Mesothelial cell of epicardium (in vitro differentiated cells): ENCODE measurements at regions not wholly inside any gene's neighbourhood (a gene's known extent, or its start where the extent isn't known, plus 50 kb on each side); places are given as distances from the start of the nearest gene placed in this dataset.

ENCODE experiments used
- DNase-seq, 2 experiments: peaks; one replicate each; pipeline ENCODE4 v3.0.0; 2021; ENCODE audit warnings: low spot score in 2 of 2; ENCODE audit not compliant: unreplicated experiment in 2 of 2
- H3K27ac Mint-ChIP-seq: 2 replicates; pipeline ENCODE4 v1.8.0; 2021; ENCODE audit warnings: mixed read lengths
- H3K27me3 Mint-ChIP-seq: 2 replicates; pipeline ENCODE4 v1.8.0; 2021; ENCODE audit warnings: low read depth, mixed read lengths
- H3K36me3 Mint-ChIP-seq: 2 replicates; pipeline ENCODE4 v1.8.0; 2021; ENCODE audit warnings: mixed read lengths
- H3K4me1 Mint-ChIP-seq: 2 replicates; pipeline ENCODE4 v1.8.0; 2021; ENCODE audit warnings: mixed read lengths
- H3K4me3 Mint-ChIP-seq: 2 replicates; pipeline ENCODE4 v1.8.0; 2021; ENCODE audit warnings: mild to moderate bottlenecking, moderate library complexity, mixed read lengths
- H3K9me3 Mint-ChIP-seq: 2 replicates; pipeline ENCODE4 v1.8.0; 2021; ENCODE audit warnings: mixed read lengths
- CTCF ChIP-seq: fragments of 200-600 bp; sonication (generic); IDR thresholded peaks from one replicate; pipeline ENCODE4 v1.5.0; 2021; ENCODE audit warnings: antibody characterized with exemption; ENCODE audit not compliant: unreplicated experiment

- peaks cover 14% of the 10 kb centered on the region for H3K27me3 Mint-ChIP-seq
- no peak for TF ChIP-seq CTCF
- H3K36me3 Mint-ChIP-seq: no peaks in the 10 kb centered on the region
- no peak for DNase-seq
- no peak overlapping the region for H3K27ac Mint-ChIP-seq
- no peak overlapping the region for H3K4me3 Mint-ChIP-seq
- H3K9me3 Mint-ChIP-seq: peaks cover 14% of the 10 kb centered on the region
- H3K4me1 Mint-ChIP-seq: peaks cover 7% of the 10 kb centered on the region
These were observed 248.4 kb upstream of the RTL1 start for GRCh38 chr14:101151927-101152305.

- Mint-ChIP-seq H3K4me3 (no peak overlapping the region), H3K4me1 (peaks cover 7% of the 10 kb centered on the region), H3K36me3 (no peaks in the 10 kb centered on the region), H3K9me3 (peaks cover 5% of the 10 kb centered on the region), H3K27ac (no peak overlapping the region), H3K27me3 (peaks cover 14% of the 10 kb centered on the region)
- TF ChIP-seq CTCF: no peak
- DNase-seq: no peak
These were observed 249.3 kb upstream of the RTL1 start for GRCh38 chr14:101152855-101153254.

- H3K4me3 Mint-ChIP-seq: no peak overlapping the region
- H3K4me1 Mint-ChIP-seq: peaks cover 7% of the 10 kb centered on the region
- no peak for TF ChIP-seq CTCF
- no peaks in the 10 kb centered on the region for H3K36me3 Mint-ChIP-seq
- no peak overlapping the region for H3K27ac Mint-ChIP-seq
- peaks cover 14% of the 10 kb centered on the region for H3K27me3 Mint-ChIP-seq
- no peak for DNase-seq
- H3K9me3 Mint-ChIP-seq: peaks cover 3% of the 10 kb centered on the region
These were observed 250.2 kb upstream of the RTL1 start for GRCh38 chr14:101153691-101154090.

- H3K27me3 Mint-ChIP-seq: peaks cover 14% of the 10 kb centered on the region
- no peak overlapping the region for H3K4me3 Mint-ChIP-seq
- peaks cover 3% of the 10 kb centered on the region for H3K9me3 Mint-ChIP-seq
- no peak for DNase-seq
- H3K27ac Mint-ChIP-seq: no peak overlapping the region
- H3K36me3 Mint-ChIP-seq: no peaks in the 10 kb centered on the region
- TF ChIP-seq CTCF: no peak
- peaks cover 7% of the 10 kb centered on the region for H3K4me1 Mint-ChIP-seq
These were observed 252.1 kb upstream of the RTL1 start for GRCh38 chr14:101155575-101155974.

GRCh38 chr14:101167428-101167827, 263.9 kb upstream of the RTL1 start:
- no peak overlapping the region for H3K4me3 Mint-ChIP-seq
- no peak overlapping the region for H3K27ac Mint-ChIP-seq
- no peak for DNase-seq
- peaks cover 44% of the 10 kb centered on the region for H3K9me3 Mint-ChIP-seq
- no peaks in the 10 kb centered on the region for H3K4me1 Mint-ChIP-seq
- no peak for TF ChIP-seq CTCF
- no peaks in the 10 kb centered on the region for H3K27me3 Mint-ChIP-seq
- no peaks in the 10 kb centered on the region for H3K36me3 Mint-ChIP-seq

GRCh38 chr14:101169267-101169666, 265.7 kb upstream of the RTL1 start:
- no peak for TF ChIP-seq CTCF
- Mint-ChIP-seq H3K36me3 (no peaks in the 10 kb centered on the region), H3K27ac (no peak overlapping the region), H3K4me3 (no peak overlapping the region), H3K27me3 (no peaks in the 10 kb centered on the region), H3K9me3 (peaks cover 48% of the 10 kb centered on the region), H3K4me1 (no peaks in the 10 kb centered on the region)
- no peak for DNase-seq
